A673 (cell line): ENCODE measurements at regions not wholly inside any gene's neighbourhood (a gene's known extent, or its start where the extent isn't known, plus 50 kb on each side); places are given as distances from the start of the nearest gene placed in this dataset.

Experiments used
- BruUV-seq: library from RNA; stranded (reverse); fragments of 400-500 nt; replicated peaks from 2 replicates; lab custom pipeline; 2021; lab: Mats Ljungman, UMichigan
- CTCF ChIA-PET: fragments of 300-600 bp; sonication (Branson Sonifier 250); formaldehyde crosslinking; loops from one replicate; lab custom pipeline; 2022; ENCODE audit warnings: antibody characterized with exemption; lab: Charles Lee
- POLR2A ChIA-PET: fragments of 300-600 bp; sonication (Branson Sonifier 250); formaldehyde crosslinking; loops from one replicate; lab custom pipeline; 2022; ENCODE audit warnings: antibody characterized with exemption; ENCODE audit not compliant: low non-redundant PET; lab: Charles Lee
- DNase-seq: peaks from one replicate; pipeline ENCODE4 v3.0.0-alpha.2; 2015; ENCODE audit warnings: low spot score
- H3K27ac ChIP-seq: fragments of 200-600 bp; sonication (generic); 2 replicates; pipeline ENCODE4 v1.5.1; 2016; ENCODE audit warnings: mixed run types, low read depth, mild to moderate bottlenecking, mixed read lengths, antibody characterized with exemption, low read length; ENCODE audit not compliant: poor library complexity, severe bottlenecking
- H3K27me3 ChIP-seq: fragments of 200-600 bp; sonication (generic); replicated peaks from 2 replicates; pipeline ENCODE4 v1.6.1; 2017; ENCODE audit warnings: mixed run types, low read depth, mild to moderate bottlenecking, mixed read lengths, antibody characterized with exemption, low read length; ENCODE audit not compliant: insufficient read depth, poor library complexity
- H3K36me3 ChIP-seq: fragments of 200-600 bp; sonication (generic); 2 replicates; pipeline ENCODE4 v1.6.1; 2016; ENCODE audit warnings: mixed run types, mild to moderate bottlenecking, mixed read lengths, antibody characterized with exemption, low read length; ENCODE audit not compliant: insufficient read depth, poor library complexity, severe bottlenecking
- H3K4me1 ChIP-seq: fragments of 200-600 bp; sonication (generic); 2 replicates; pipeline ENCODE4 v1.6.1; 2017; ENCODE audit warnings: mixed run types, mild to moderate bottlenecking, mixed read lengths, antibody characterized with exemption, low read length; ENCODE audit not compliant: insufficient read depth, poor library complexity, severe bottlenecking
- H3K4me3 ChIP-seq: fragments of 200-600 bp; sonication (generic); 2 replicates; pipeline ENCODE4 v1.5.1; 2016; ENCODE audit warnings: low read depth, mixed run types, mild to moderate bottlenecking, mixed read lengths, low read length; ENCODE audit not compliant: poor library complexity, severe bottlenecking
- H3K9me3 ChIP-seq: fragments of 200-600 bp; sonication (generic); 2 replicates; pipeline ENCODE4 v1.6.1; 2016; ENCODE audit warnings: mixed run types, low read depth, mild to moderate bottlenecking, mixed read lengths, antibody characterized with exemption, low read length; ENCODE audit not compliant: poor library complexity, severe bottlenecking
- EZH2 ChIP-seq: fragments of 200-600 bp; sonication (generic); IDR thresholded peaks from 2 replicates; pipeline ENCODE4 v1.6.1; 2017; ENCODE audit warnings: borderline replicate concordance, low read depth, mild to moderate bottlenecking, mixed read lengths, antibody characterized with exemption, low read length; ENCODE audit not compliant: poor library complexity, severe bottlenecking
- intact Hi-C: fragments of 100-400 bp; cut with micrococcal nuclease; formaldehyde crosslinking; loops from one replicate; pipeline ENCODE4 v1.10.0; 2022; ENCODE audit not compliant: unreplicated experiment
- TF ChIP-seq, protein P1 (sequence below): fragments of 300-800, 200-600 bp; sonication (generic); conservative IDR thresholded peaks from 2 replicates; pipeline ENCODE4 v1.5.1; 2017; ENCODE audit warnings: low read depth, mild to moderate bottlenecking, antibody characterized with exemption, low read length, moderate library complexity, mixed read lengths

DNA sequence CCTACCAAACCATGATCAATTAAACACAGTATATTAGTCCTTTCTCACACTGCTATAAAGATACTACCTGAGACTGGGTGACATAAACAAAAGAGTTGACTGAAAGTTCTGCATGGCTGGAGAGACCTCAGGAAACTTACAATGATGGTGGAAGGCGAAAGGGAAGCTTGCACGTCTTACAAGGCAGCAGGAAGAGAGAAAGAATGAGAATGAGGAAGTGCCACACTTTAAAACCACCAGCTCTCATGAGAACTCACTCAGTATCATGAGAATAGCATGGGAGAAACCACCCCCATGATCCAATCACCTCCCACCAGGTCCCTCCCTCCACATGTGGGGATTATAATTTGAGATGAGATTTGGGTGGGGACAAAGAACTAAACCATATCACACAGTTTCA lies 324.9 kb upstream of the ZNF507 start:
- Histone ChIP-seq H3K4me1 (peaks cover 15% of the 10 kb centered on the region), H3K36me3 (no peaks in the 10 kb centered on the region), H3K9me3 (no peaks in the 10 kb centered on the region), H3K27me3 (no peaks in the 10 kb centered on the region), H3K4me3 (no peak overlapping the region), H3K27ac (no peak overlapping the region)
- no peak for DNase-seq
- POLR2A ChIA-PET: no interaction called here
- BruUV-seq: no TSS peak
- CTCF ChIA-PET: no interaction called here
- TF ChIP-seq, protein P1, sequence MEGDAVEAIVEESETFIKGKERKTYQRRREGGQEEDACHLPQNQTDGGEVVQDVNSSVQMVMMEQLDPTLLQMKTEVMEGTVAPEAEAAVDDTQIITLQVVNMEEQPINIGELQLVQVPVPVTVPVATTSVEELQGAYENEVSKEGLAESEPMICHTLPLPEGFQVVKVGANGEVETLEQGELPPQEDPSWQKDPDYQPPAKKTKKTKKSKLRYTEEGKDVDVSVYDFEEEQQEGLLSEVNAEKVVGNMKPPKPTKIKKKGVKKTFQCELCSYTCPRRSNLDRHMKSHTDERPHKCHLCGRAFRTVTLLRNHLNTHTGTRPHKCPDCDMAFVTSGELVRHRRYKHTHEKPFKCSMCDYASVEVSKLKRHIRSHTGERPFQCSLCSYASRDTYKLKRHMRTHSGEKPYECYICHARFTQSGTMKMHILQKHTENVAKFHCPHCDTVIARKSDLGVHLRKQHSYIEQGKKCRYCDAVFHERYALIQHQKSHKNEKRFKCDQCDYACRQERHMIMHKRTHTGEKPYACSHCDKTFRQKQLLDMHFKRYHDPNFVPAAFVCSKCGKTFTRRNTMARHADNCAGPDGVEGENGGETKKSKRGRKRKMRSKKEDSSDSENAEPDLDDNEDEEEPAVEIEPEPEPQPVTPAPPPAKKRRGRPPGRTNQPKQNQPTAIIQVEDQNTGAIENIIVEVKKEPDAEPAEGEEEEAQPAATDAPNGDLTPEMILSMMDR: no peak
- TF ChIP-seq EZH2: no peak
- intact Hi-C loops: no loop called here

DNA sequence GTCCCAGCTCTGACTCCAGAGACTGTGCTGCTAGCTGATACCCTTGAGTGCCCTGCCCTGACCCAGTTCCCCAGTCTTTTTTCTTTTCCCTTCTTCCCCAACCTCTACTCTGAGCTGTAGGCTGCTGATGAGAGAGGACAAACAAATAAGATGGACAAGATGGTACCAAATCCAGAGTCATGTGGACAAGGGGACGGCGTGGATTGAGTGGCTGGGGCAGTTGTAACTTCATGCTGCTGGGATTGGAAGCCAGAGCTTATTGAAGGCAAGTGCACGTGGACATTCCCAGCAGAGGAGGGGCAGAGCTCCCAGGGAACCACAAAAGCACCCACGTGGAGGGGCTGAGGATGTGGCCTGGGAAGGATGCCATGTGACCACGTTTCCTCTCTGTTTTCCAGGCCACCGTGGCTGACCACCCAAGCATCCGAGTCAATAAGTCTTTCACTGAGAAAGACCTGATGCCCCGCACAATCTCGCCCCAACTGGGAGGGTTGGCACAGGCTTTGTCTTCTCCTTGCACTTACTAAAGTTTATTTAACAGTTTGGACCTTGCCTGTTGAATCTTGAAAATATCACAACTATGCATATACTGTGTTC lies 323.3 kb upstream of the ZNF507 start:
- POLR2A ChIA-PET: no interaction called here
- no peak for DNase-seq

DNA sequence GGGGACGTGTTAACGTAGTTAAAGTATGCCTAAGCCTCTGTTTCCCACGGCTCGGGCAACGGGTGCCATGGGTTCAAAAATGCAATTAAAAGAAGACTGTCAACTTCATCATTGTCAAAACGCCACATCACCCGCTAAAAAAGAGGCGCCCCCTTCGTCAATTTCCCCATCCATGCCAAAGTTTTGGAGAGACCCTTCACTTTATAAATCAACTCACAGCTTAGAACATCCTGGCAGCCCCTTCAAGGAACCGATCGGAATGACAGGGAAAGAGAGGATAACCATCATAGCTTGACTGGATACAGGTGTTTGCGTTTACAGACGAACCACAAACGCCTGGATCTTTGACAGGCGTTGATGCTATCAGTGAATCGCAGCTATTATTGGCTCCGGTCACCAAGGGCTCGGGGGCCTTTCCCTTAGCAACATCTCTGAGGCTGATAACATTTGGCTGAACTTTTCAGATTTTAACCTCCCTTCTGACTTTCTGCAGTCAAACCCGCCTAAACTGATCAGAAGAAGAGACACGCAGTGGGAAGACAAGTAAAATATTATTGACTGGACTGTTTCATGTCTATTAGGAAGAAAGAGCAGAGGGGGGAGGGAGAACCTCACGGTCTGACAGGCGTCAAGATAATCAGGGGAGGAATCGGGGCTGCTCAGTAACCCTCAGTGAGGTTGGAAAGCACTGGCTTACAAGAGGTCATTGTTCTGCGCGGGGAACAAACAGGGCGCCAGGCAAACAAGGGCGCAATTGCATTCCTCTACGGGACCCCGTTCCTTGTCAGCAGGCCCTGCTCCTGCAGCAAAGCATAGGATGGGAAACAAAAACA lies 322.5 kb upstream of the ZNF507 start:
- BruUV-seq: no TSS peak
- TF ChIP-seq EZH2: no peak
- TF ChIP-seq, protein P1: no peak
- no peak for DNase-seq
- Histone ChIP-seq H3K27me3 (no peaks in the 10 kb centered on the region), H3K9me3 (no peaks in the 10 kb centered on the region), H3K36me3 (no peaks in the 10 kb centered on the region), H3K4me1 (peaks cover 6% of the 10 kb centered on the region), H3K27ac (no peak overlapping the region), H3K4me3 (no peak overlapping the region)
- ChIA-PET POLR2A (no interaction called here), CTCF (no interaction called here)
- intact Hi-C loops: no loop called here

More for the DNA sequence above, 323.3 kb upstream of the ZNF507 start:
- no peak overlapping the region for H3K4me3 ChIP-seq
- H3K9me3 ChIP-seq: no peaks in the 10 kb centered on the region
- TF ChIP-seq, protein P1: no peak
- TF ChIP-seq EZH2: no peak
- intact Hi-C loops: no loop called here
- H3K4me1 ChIP-seq: peaks cover 14% of the 10 kb centered on the region
- no peaks in the 10 kb centered on the region for H3K27me3 ChIP-seq
- no peaks in the 10 kb centered on the region for H3K36me3 ChIP-seq
- no peak overlapping the region for H3K27ac ChIP-seq
- CTCF ChIA-PET: no interaction called here
- BruUV-seq: no TSS peak
